ENCODE measurements at regions not wholly inside any gene's neighbourhood (a gene's known extent, or its start where the extent isn't known, plus 50 kb on each side); places are given as distances from the start of the nearest gene placed in this dataset.

DNA sequence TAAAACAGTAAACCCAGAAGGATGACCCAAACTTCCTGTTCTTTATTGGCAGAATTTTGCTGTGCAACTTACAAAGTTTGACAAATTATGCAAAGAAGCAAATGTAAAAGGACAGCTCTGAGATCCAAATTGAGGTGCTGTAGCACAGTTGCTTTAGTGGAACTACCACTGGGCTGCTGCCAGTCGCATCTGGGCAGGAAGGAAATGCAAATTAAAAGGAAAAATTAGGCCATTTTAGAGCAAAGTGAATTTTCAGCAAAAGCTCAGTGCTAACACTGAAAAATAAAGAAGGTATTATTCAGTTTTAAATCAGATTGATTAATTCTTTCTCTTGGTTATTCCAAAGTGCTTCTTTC, 104.5 kb downstream of the ZMAT3 start:
- Histone ChIP-seq H3K27ac (no peak overlapping the region), H3K9me3 (no peaks in the 10 kb centered on the region), H3K27me3 (no peaks in the 10 kb centered on the region), H3K4me1 (no peaks in the 10 kb centered on the region), H3K36me3 (ENCODE audit: low read depth, missing control alignments) (no peaks in the 10 kb centered on the region), H3K4me3 (no peak overlapping the region)
- TF ChIP-seq POLR2A (IDR thresholded peaks at IDR 0.05): no peak
- TF ChIP-seq, protein P1, sequence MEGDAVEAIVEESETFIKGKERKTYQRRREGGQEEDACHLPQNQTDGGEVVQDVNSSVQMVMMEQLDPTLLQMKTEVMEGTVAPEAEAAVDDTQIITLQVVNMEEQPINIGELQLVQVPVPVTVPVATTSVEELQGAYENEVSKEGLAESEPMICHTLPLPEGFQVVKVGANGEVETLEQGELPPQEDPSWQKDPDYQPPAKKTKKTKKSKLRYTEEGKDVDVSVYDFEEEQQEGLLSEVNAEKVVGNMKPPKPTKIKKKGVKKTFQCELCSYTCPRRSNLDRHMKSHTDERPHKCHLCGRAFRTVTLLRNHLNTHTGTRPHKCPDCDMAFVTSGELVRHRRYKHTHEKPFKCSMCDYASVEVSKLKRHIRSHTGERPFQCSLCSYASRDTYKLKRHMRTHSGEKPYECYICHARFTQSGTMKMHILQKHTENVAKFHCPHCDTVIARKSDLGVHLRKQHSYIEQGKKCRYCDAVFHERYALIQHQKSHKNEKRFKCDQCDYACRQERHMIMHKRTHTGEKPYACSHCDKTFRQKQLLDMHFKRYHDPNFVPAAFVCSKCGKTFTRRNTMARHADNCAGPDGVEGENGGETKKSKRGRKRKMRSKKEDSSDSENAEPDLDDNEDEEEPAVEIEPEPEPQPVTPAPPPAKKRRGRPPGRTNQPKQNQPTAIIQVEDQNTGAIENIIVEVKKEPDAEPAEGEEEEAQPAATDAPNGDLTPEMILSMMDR (IDR thresholded peaks at IDR 0.05): no peak
- intact Hi-C loops (cut with DNase I; ENCODE audit: low total_unique reads): no loop called here
- DNase-seq: no peak
- 30 to 34% methylated on average over 1 of the region's 1 CpG for WGBS, 2 donors

DNA sequence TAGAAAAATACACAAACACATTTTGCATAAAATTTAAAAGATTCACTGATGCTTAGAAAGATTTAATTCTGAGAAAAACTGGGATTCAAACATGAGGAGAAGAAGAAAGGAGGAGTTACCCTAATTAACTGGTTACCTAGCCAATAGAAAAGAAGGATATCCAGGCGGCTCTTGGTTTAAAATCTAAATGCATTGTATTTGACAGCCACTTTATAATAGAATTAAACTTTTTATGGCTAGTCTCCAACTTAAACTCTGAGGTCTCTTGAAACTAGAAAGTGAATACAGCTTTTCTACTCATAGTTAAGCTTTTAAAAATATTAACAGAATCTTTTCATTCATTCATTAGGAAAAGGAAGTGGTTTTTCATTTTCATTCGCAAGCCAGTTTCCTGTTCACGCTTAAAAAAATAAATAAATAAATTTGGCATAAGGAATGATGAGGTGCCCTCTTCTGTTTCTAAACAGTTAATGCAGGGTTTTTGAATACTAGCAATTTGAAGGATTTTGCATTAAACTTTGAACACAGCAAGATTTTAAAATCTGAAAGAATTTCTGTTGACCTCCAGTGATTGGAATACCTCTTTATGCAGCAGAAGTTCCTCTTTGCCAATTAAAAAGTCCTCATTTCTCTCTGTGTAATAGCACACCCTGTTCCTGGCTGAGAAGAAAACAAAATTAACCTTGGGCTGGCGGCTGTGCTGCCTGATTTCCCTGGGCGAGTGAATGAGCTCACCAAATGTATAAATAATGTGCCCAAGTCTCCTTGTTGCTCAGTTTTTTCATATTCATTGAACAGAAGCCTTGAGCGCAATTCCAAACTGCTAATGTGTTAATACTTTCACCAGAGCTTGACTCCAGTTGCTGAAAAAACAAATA, 105.1 kb downstream of the ZMAT3 start:
- Histone ChIP-seq H3K27ac (no peak overlapping the region), H3K36me3 (ENCODE audit: low read depth, missing control alignments) (no peaks in the 10 kb centered on the region), H3K4me1 (no peaks in the 10 kb centered on the region), H3K27me3 (no peaks in the 10 kb centered on the region), H3K9me3 (no peaks in the 10 kb centered on the region), H3K4me3 (no peak overlapping the region)
- DNase-seq: peak; percentile 23
- intact Hi-C loops (cut with DNase I; ENCODE audit: low total_unique reads): no loop called here
- WGBS, 2 donors: 30 to 40% methylated on average over 6 of the region's 6 CpGs
- TF ChIP-seq POLR2A (IDR thresholded peaks at IDR 0.05): no peak
- TF ChIP-seq, protein P1 (IDR thresholded peaks at IDR 0.05): peak; percentile 23 to 35 (median 35)

DNA sequence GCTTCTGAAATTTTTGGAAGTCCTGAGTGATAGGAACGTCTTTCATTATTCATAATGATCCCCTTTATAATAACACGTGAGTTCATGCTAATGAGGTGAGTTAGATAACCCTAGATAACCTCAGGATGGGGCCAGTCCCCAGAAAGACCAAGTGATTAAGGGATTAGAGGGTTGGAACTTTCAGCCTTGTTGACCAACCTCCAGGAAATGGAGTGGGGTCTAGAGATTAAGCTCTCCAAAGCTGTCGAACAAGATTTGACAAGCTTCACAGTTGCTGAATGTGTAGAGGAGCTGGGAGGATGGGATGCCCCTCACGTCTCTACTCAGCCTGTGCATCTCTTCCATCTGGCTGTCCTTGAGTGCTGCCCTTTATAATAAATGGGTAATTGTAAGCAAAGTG, 107.1 kb downstream of the ZMAT3 start:
- no peak for TF ChIP-seq POLR2A (IDR thresholded peaks at IDR 0.05)
- TF ChIP-seq, protein P1 (IDR thresholded peaks at IDR 0.05): no peak
- H3K4me3 ChIP-seq: no peak overlapping the region
- no peaks in the 10 kb centered on the region for H3K4me1 ChIP-seq
- no peaks in the 10 kb centered on the region for H3K9me3 ChIP-seq
- no peak overlapping the region for H3K27ac ChIP-seq
- 62 to 64% methylated on average over 4 of the region's 4 CpGs for WGBS, 2 donors
- intact Hi-C loops (cut with DNase I; ENCODE audit: low total_unique reads): no loop called here
- H3K36me3 ChIP-seq (ENCODE audit: low read depth, missing control alignments): no peaks in the 10 kb centered on the region
- no peak for DNase-seq
- H3K27me3 ChIP-seq: no peaks in the 10 kb centered on the region

DNA sequence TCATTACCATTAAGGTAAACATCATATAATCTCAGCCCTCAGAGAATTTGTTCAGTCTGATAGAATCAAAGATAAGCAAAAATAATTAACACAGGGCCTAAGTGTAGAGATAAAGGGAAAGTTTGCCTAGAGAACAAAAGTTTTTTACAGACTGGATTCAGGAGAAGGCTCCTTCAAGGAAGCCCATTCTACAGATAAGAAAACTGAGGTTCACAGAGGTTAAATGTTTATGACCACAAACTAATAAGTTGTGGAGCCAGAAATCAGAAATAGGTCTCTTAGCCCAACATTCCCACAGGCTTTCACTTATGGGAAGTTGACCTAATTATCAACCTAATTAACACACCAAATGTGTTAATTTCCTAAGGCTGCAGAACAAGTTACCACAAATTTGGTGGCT, 110.7 kb downstream of the ZMAT3 start:
- H3K36me3 ChIP-seq (ENCODE audit: low read depth, missing control alignments): no peaks in the 10 kb centered on the region
- intact Hi-C loops (cut with DNase I; ENCODE audit: low total_unique reads): no loop called here
- H3K4me1 ChIP-seq: no peaks in the 10 kb centered on the region
- TF ChIP-seq POLR2A (IDR thresholded peaks at IDR 0.05): no peak
- TF ChIP-seq, protein P1 (IDR thresholded peaks at IDR 0.05): no peak
- H3K4me3 ChIP-seq: no peak overlapping the region
- H3K27ac ChIP-seq: no peak overlapping the region
- DNase-seq: no peak
- no peaks in the 10 kb centered on the region for H3K9me3 ChIP-seq
- H3K27me3 ChIP-seq: no peaks in the 10 kb centered on the region

DNA sequence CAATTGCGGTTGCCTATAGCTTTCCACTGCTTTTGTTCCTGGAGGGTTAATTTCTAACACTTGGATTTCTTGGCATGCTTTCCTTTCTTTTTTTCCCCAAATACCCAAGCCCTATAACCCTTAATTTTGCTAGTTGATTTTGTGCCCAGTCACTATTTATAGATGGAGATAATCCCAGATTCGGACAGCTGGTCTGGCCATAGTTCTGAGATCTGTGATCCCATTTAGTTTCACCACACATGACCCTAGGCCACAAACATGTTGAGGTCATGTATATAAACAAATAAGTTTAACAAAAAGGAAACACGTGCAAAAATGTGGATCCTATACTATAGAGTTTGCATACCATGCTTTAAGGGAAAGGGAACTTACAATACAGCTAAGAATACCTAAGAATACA, 111.4 kb downstream of the ZMAT3 start:
- no peak for TF ChIP-seq POLR2A (IDR thresholded peaks at IDR 0.05)
- TF ChIP-seq, protein P1 (IDR thresholded peaks at IDR 0.05): no peak
- Histone ChIP-seq H3K9me3 (no peaks in the 10 kb centered on the region), H3K27me3 (no peaks in the 10 kb centered on the region), H3K4me3 (no peak overlapping the region), H3K4me1 (no peaks in the 10 kb centered on the region), H3K27ac (no peak overlapping the region), H3K36me3 (ENCODE audit: low read depth, missing control alignments) (no peaks in the 10 kb centered on the region)
- DNase-seq: no peak
- WGBS, 2 donors: 55 to 60% methylated on average over 3 of the region's 3 CpGs
- intact Hi-C loops (cut with DNase I; ENCODE audit: low total_unique reads): no loop called here

Measured in testis (tissue), 2 donors.